ENCODE measurements at regions not wholly inside any gene's neighbourhood (a gene's known extent, or its start where the extent isn't known, plus 50 kb on each side); places are given as distances from the start of the nearest gene placed in this dataset.
"Not testable (repeated sequence)": the region's sequence is repeated elsewhere in the genome, so short reads cannot be mapped to it uniquely, and the experiment has no call there.

GRCh38 chr6:133088931-133089695 is 152.0 kb upstream of the EYA4 start:
- 89% methylated on average over 4 of the region's 5 CpGs for WGBS (ENCODE audit: insufficient coverage)
- H3K36me3 ChIP-seq (ENCODE audit: control insufficient read depth, insufficient read depth, low read length), result no peaks in the 10 kb centered on the region
- no peaks in the 10 kb centered on the region for H3K4me1 ChIP-seq (ENCODE audit: control insufficient read depth, insufficient read depth, low read length)
- no peak overlapping the region for H3K27ac ChIP-seq (ENCODE audit: low read depth, low read length)
- H3K4me3 ChIP-seq (ENCODE audit: low read depth, low read length), result no peak overlapping the region
- no peaks in the 10 kb centered on the region for H3K27me3 ChIP-seq (ENCODE audit: control insufficient read depth, insufficient read depth, low read length)
- DNase-seq (ENCODE audit: low read depth in 4 of 6, low spot score in 6 of 6), result no peak
- no peaks in the 10 kb centered on the region for H3K9me3 ChIP-seq (ENCODE audit: control insufficient read depth, insufficient read depth, low read length)

GRCh38 chr6:133092199-133092598 is 149.0 kb upstream of the EYA4 start:
- no peaks in the 10 kb centered on the region for H3K27me3 ChIP-seq (ENCODE audit: control insufficient read depth, insufficient read depth, low read length)
- H3K4me3 ChIP-seq (ENCODE audit: low read depth, low read length), result no peak overlapping the region
- no peak for DNase-seq (ENCODE audit: low read depth in 4 of 6, low spot score in 6 of 6)
- no CpG with 5 or more reads among the region's 1 CpG for WGBS (ENCODE audit: insufficient coverage)
- no peak overlapping the region for H3K27ac ChIP-seq (ENCODE audit: low read depth, low read length)
- no peaks in the 10 kb centered on the region for H3K4me1 ChIP-seq (ENCODE audit: control insufficient read depth, insufficient read depth, low read length)
- no peaks in the 10 kb centered on the region for H3K36me3 ChIP-seq (ENCODE audit: control insufficient read depth, insufficient read depth, low read length)
- no peaks in the 10 kb centered on the region for H3K9me3 ChIP-seq (ENCODE audit: control insufficient read depth, insufficient read depth, low read length)

- no peaks in the 10 kb centered on the region for H3K4me1 ChIP-seq (ENCODE audit: control insufficient read depth, insufficient read depth, low read length)
- H3K36me3 ChIP-seq (ENCODE audit: control insufficient read depth, insufficient read depth, low read length), result no peaks in the 10 kb centered on the region
- H3K27ac ChIP-seq (ENCODE audit: low read depth, low read length), result no peak overlapping the region
- H3K27me3 ChIP-seq (ENCODE audit: control insufficient read depth, insufficient read depth, low read length), result no peaks in the 10 kb centered on the region
- no peaks in the 10 kb centered on the region for H3K9me3 ChIP-seq (ENCODE audit: control insufficient read depth, insufficient read depth, low read length)
- no peak overlapping the region for H3K4me3 ChIP-seq (ENCODE audit: low read depth, low read length)
- WGBS (ENCODE audit: insufficient coverage), result 97% methylated on average over 5 of the region's 5 CpGs
- DNase-seq (ENCODE audit: low read depth in 4 of 6, low spot score in 6 of 6), result no peak
Observed at GRCh38 chr6:133092771-133093170, 148.4 kb upstream of the EYA4 start.

- H3K36me3 ChIP-seq (ENCODE audit: control insufficient read depth, insufficient read depth, low read length); DNase-seq (ENCODE audit: low read depth in 4 of 6, low spot score in 6 of 6); H3K27ac ChIP-seq (ENCODE audit: low read depth, low read length); H3K4me3 ChIP-seq (ENCODE audit: low read depth, low read length); H3K4me1 ChIP-seq (ENCODE audit: control insufficient read depth, insufficient read depth, low read length); H3K9me3 ChIP-seq (ENCODE audit: control insufficient read depth, insufficient read depth, low read length); H3K27me3 ChIP-seq (ENCODE audit: control insufficient read depth, insufficient read depth, low read length): not testable (repeated sequence)
- WGBS (ENCODE audit: insufficient coverage), result 94% methylated on average over 2 of the region's 3 CpGs
Observed at GRCh38 chr6:133093211-133093610, 147.9 kb upstream of the EYA4 start.

- no peaks in the 10 kb centered on the region for H3K4me1 ChIP-seq (ENCODE audit: control insufficient read depth, insufficient read depth, low read length)
- H3K27ac ChIP-seq (ENCODE audit: low read depth, low read length), result no peak overlapping the region
- no peaks in the 10 kb centered on the region for H3K27me3 ChIP-seq (ENCODE audit: control insufficient read depth, insufficient read depth, low read length)
- DNase-seq (ENCODE audit: low read depth in 4 of 6, low spot score in 6 of 6), result peak in 2 of 6 donors; percentile 10 to 16
- no CpG with 5 or more reads among the region's 3 CpGs for WGBS (ENCODE audit: insufficient coverage)
- H3K36me3 ChIP-seq (ENCODE audit: control insufficient read depth, insufficient read depth, low read length), result no peaks in the 10 kb centered on the region
- no peak overlapping the region for H3K4me3 ChIP-seq (ENCODE audit: low read depth, low read length)
- H3K9me3 ChIP-seq (ENCODE audit: control insufficient read depth, insufficient read depth, low read length), result no peaks in the 10 kb centered on the region
Observed at GRCh38 chr6:133093956-133094355, 147.2 kb upstream of the EYA4 start.

- Histone ChIP-seq H3K4me3 (ENCODE audit: low read depth, low read length) (no peak overlapping the region), H3K9me3 (ENCODE audit: control insufficient read depth, insufficient read depth, low read length) (no peaks in the 10 kb centered on the region), H3K27me3 (ENCODE audit: control insufficient read depth, insufficient read depth, low read length) (no peaks in the 10 kb centered on the region), H3K4me1 (ENCODE audit: control insufficient read depth, insufficient read depth, low read length) (no peaks in the 10 kb centered on the region), H3K27ac (ENCODE audit: low read depth, low read length) (no peak overlapping the region), H3K36me3 (ENCODE audit: control insufficient read depth, insufficient read depth, low read length) (no peaks in the 10 kb centered on the region)
- DNase-seq (ENCODE audit: low read depth in 4 of 6, low spot score in 6 of 6), result no peak
- no CpG with 5 or more reads among the region's 1 CpG for WGBS (ENCODE audit: insufficient coverage)
Observed at GRCh38 chr6:133097208-133097607, 143.9 kb upstream of the EYA4 start.

- Histone ChIP-seq H3K27ac (ENCODE audit: low read depth, low read length) (no peak overlapping the region), H3K9me3 (ENCODE audit: control insufficient read depth, insufficient read depth, low read length) (no peaks in the 10 kb centered on the region), H3K27me3 (ENCODE audit: control insufficient read depth, insufficient read depth, low read length) (no peaks in the 10 kb centered on the region), H3K36me3 (ENCODE audit: control insufficient read depth, insufficient read depth, low read length) (no peaks in the 10 kb centered on the region), H3K4me3 (ENCODE audit: low read depth, low read length) (no peak overlapping the region), H3K4me1 (ENCODE audit: control insufficient read depth, insufficient read depth, low read length) (no peaks in the 10 kb centered on the region)
- DNase-seq (ENCODE audit: low read depth in 4 of 6, low spot score in 6 of 6), result peak in 3 of 6 donors; percentile 9 to 47 (median 15)
Observed at GRCh38 chr6:133099573-133099972, 141.6 kb upstream of the EYA4 start.

GRCh38 chr6:133100865-133101264 is 140.3 kb upstream of the EYA4 start:
- H3K4me3 ChIP-seq (ENCODE audit: low read depth, low read length), result no peak overlapping the region
- H3K9me3 ChIP-seq (ENCODE audit: control insufficient read depth, insufficient read depth, low read length), result no peaks in the 10 kb centered on the region
- no peak overlapping the region for H3K27ac ChIP-seq (ENCODE audit: low read depth, low read length)
- no peaks in the 10 kb centered on the region for H3K36me3 ChIP-seq (ENCODE audit: control insufficient read depth, insufficient read depth, low read length)
- WGBS (ENCODE audit: insufficient coverage), result no CpG with 5 or more reads among the region's 3 CpGs
- no peaks in the 10 kb centered on the region for H3K4me1 ChIP-seq (ENCODE audit: control insufficient read depth, insufficient read depth, low read length)
- no peaks in the 10 kb centered on the region for H3K27me3 ChIP-seq (ENCODE audit: control insufficient read depth, insufficient read depth, low read length)
- no peak for DNase-seq (ENCODE audit: low read depth in 4 of 6, low spot score in 6 of 6)

GRCh38 chr6:133101790-133102189 is 139.4 kb upstream of the EYA4 start:
- no peaks in the 10 kb centered on the region for H3K27me3 ChIP-seq (ENCODE audit: control insufficient read depth, insufficient read depth, low read length)
- H3K36me3 ChIP-seq (ENCODE audit: control insufficient read depth, insufficient read depth, low read length), result no peaks in the 10 kb centered on the region
- no peak for DNase-seq (ENCODE audit: low read depth in 4 of 6, low spot score in 6 of 6)
- H3K9me3 ChIP-seq (ENCODE audit: control insufficient read depth, insufficient read depth, low read length), result no peaks in the 10 kb centered on the region
- H3K4me1 ChIP-seq (ENCODE audit: control insufficient read depth, insufficient read depth, low read length), result no peaks in the 10 kb centered on the region
- no peak overlapping the region for H3K27ac ChIP-seq (ENCODE audit: low read depth, low read length)
- no peak overlapping the region for H3K4me3 ChIP-seq (ENCODE audit: low read depth, low read length)

- H3K27me3 ChIP-seq (ENCODE audit: control insufficient read depth, insufficient read depth, low read length), result no peaks in the 10 kb centered on the region
- 100% methylated on average over 1 of the region's 2 CpGs for WGBS (ENCODE audit: insufficient coverage)
- H3K4me1 ChIP-seq (ENCODE audit: control insufficient read depth, insufficient read depth, low read length), result no peaks in the 10 kb centered on the region
- H3K27ac ChIP-seq (ENCODE audit: low read depth, low read length), result no peak overlapping the region
- no peak overlapping the region for H3K4me3 ChIP-seq (ENCODE audit: low read depth, low read length)
- no peaks in the 10 kb centered on the region for H3K36me3 ChIP-seq (ENCODE audit: control insufficient read depth, insufficient read depth, low read length)
- DNase-seq (ENCODE audit: low read depth in 4 of 6, low spot score in 6 of 6), result no peak
- no peaks in the 10 kb centered on the region for H3K9me3 ChIP-seq (ENCODE audit: control insufficient read depth, insufficient read depth, low read length)
Observed at GRCh38 chr6:133106934-133107333, 134.2 kb upstream of the EYA4 start.
